NCI-H146 treated with DMSO at 0.1 percent for 48 hours (cell line): ENCODE measurements at regions not wholly inside any gene's neighbourhood (a gene's known extent, or its start where the extent isn't known, plus 50 kb on each side); places are given as distances from the start of the nearest gene placed in this dataset.

Source experiments
- DNase-seq: peaks from one replicate; lab custom pipeline; 2025; ENCODE audit not compliant: unreplicated experiment; lab: John Stamatoyannopoulos, UW

GRCh38 chr6:43910638-43911353 lies 140.8 kb downstream of the VEGFA start:
- DNase-seq, result no peak

- DNase-seq, result no peak
Measured at GRCh38 chr6:43910149-43910637, 140.2 kb downstream of the VEGFA start.

- no peak for DNase-seq
Measured at GRCh38 chr6:43909474-43910148, 139.6 kb downstream of the VEGFA start.

- no peak for DNase-seq
Measured at GRCh38 chr6:43907789-43908472, 137.9 kb downstream of the VEGFA start.

GRCh38 chr6:43907312-43907711 lies 137.3 kb downstream of the VEGFA start:
- DNase-seq, result no peak

GRCh38 chr6:43904311-43905123 lies 134.5 kb downstream of the VEGFA start:
- no peak for DNase-seq

- DNase-seq, result no peak
Measured at GRCh38 chr6:43903739-43904290, 133.8 kb downstream of the VEGFA start.

GRCh38 chr6:43901733-43902230 lies 131.8 kb downstream of the VEGFA start:
- no peak for DNase-seq

GRCh38 chr6:43900916-43901732 lies 131.1 kb downstream of the VEGFA start:
- no peak for DNase-seq

- no peak for DNase-seq
Measured at GRCh38 chr6:43900560-43900915, 130.5 kb downstream of the VEGFA start.

GRCh38 chr6:43899830-43900229 lies 129.8 kb downstream of the VEGFA start:
- DNase-seq, result no peak

GRCh38 chr6:43898358-43899131 lies 128.5 kb downstream of the VEGFA start:
- DNase-seq, result no peak

GRCh38 chr6:43897571-43898302 lies 127.7 kb downstream of the VEGFA start:
- DNase-seq, result no peak

GRCh38 chr6:43896329-43897255 lies 126.6 kb downstream of the VEGFA start:
- DNase-seq, result no peak

GRCh38 chr6:43895656-43896328 lies 125.8 kb downstream of the VEGFA start:
- DNase-seq, result no peak

GRCh38 chr6:43893073-43893472 lies 123.1 kb downstream of the VEGFA start:
- DNase-seq, result no peak
